Panc1 (cell line): ENCODE measurements at regions not wholly inside any gene's neighbourhood (a gene's known extent, or its start where the extent isn't known, plus 50 kb on each side); places are given as distances from the start of the nearest gene placed in this dataset.

Experiments
- ATAC-seq: fragments of 200-7000 bp; cut with Tn5 transposase; 2 replicates; pipeline ENCODE4 v1.9.1; 2020; ENCODE audit warnings: mild to moderate bottlenecking, moderate library complexity
- BruUV-seq: library from RNA; stranded (reverse); fragments of 400-500 nt; replicated peaks from 2 replicates; lab custom pipeline; 2021; lab: Mats Ljungman, UMichigan
- CTCF ChIA-PET: fragments of 300-600 bp; sonication (Branson Sonifier 250); formaldehyde crosslinking; loops from one replicate; lab custom pipeline; 2022; ENCODE audit warnings: antibody characterized with exemption; lab: Charles Lee
- POLR2A ChIA-PET: fragments of 300-600 bp; sonication (Branson Sonifier 250); formaldehyde crosslinking; loops from one replicate; lab custom pipeline; 2022; ENCODE audit warnings: antibody characterized with exemption; lab: Charles Lee
- DNase-seq: peaks from one replicate; pipeline ENCODE4 v3.0.0-alpha.2; 2010; ENCODE audit warnings: low read depth, low spot score
- H3K27ac ChIP-seq: 2 replicates; pipeline ENCODE4 v1.5.1; 2011; ENCODE audit warnings: mild to moderate bottlenecking, low read length, inconsistent platforms
- H3K27me3 ChIP-seq: fragments of 200-500 bp; sonication (Bioruptor generic); 2 replicates; pipeline ENCODE4 v1.6.0; 2014; ENCODE audit warnings: low read length, inconsistent platforms; ENCODE audit not compliant: control insufficient read depth, insufficient read depth
- H3K36me3 ChIP-seq: fragments of 200-500 bp; sonication (Bioruptor generic); 2 replicates; pipeline ENCODE4 v1.5.1; 2014; ENCODE audit warnings: inconsistent platforms, mild to moderate bottlenecking, low read length, moderate library complexity; ENCODE audit not compliant: control insufficient read depth, insufficient read depth
- H3K4me1 ChIP-seq: 2 replicates; pipeline ENCODE4 v1.5.1; 2011; ENCODE audit warnings: inconsistent platforms, mild to moderate bottlenecking, low read length, moderate library complexity; ENCODE audit not compliant: control insufficient read depth, insufficient read depth
- H3K4me3 ChIP-seq, 2 experiments: 2 replicates each; pipeline ENCODE4 v1.5.1; 2011 to 2012; ENCODE audit warnings: low read depth in 2 of 2, low read length in 2 of 2, mild to moderate bottlenecking in 2 of 2, inconsistent platforms in 1 of 2, moderate library complexity in 1 of 2
- H3K9me3 ChIP-seq: fragments of 200-500 bp; sonication (Bioruptor generic); 2 replicates; pipeline ENCODE4 v1.5.1; 2014; ENCODE audit warnings: low read depth, mild to moderate bottlenecking, inconsistent platforms, low read length, moderate library complexity; ENCODE audit not compliant: control insufficient read depth, insufficient read depth
- POLR2AphosphoS5 ChIP-seq: IDR thresholded peaks from 2 replicates; pipeline ENCODE4 v1.6.1; 2012; ENCODE audit warnings: mild to moderate bottlenecking, low read depth, low read length, moderate library complexity
- REST ChIP-seq, 2 experiments: IDR thresholded peaks; 2 replicates each; pipeline ENCODE4 v1.6.1; 2011 to 2012; ENCODE audit warnings: low read depth in 2 of 2, control low read depth in 1 of 2, low read length in 1 of 2, mild to moderate bottlenecking in 1 of 2, moderate library complexity in 1 of 2; ENCODE audit not compliant: insufficient read depth in 1 of 2
- SIN3A ChIP-seq: IDR thresholded peaks from 2 replicates; pipeline ENCODE4 v1.6.1; 2012; ENCODE audit warnings: low read depth, mild to moderate bottlenecking, low read length, moderate library complexity, borderline replicate concordance; ENCODE audit not compliant: insufficient read depth
- TCF7L2 ChIP-seq: IDR thresholded peaks from 2 replicates; pipeline ENCODE4 v1.6.1; 2011; ENCODE audit warnings: mild to moderate bottlenecking, low read depth, low read length, inconsistent platforms
- in situ Hi-C: cut with HindIII; loops from 2 replicates; pipeline ENCODE4 v1.10.0; 2016; ENCODE audit warnings: low sequenced_read_pairs, low pct_unique_long_range_greater_than_20kb
- intact Hi-C: fragments of 100-400 bp; cut with micrococcal nuclease; formaldehyde crosslinking; loops from one replicate; pipeline ENCODE4 v1.10.0; 2022; ENCODE audit not compliant: unreplicated experiment
- TF ChIP-seq, protein P1 (sequence below): fragments of 450-650 bp; IDR thresholded peaks from 2 replicates; pipeline ENCODE4 v1.5.1; 2017; ENCODE audit warnings: mild to moderate bottlenecking

GRCh38 chr7:145915679-145916078, 200.9 kb upstream of the CNTNAP2 start:
- peaks cover 8% of the 10 kb centered on the region for H3K9me3 ChIP-seq

DNA sequence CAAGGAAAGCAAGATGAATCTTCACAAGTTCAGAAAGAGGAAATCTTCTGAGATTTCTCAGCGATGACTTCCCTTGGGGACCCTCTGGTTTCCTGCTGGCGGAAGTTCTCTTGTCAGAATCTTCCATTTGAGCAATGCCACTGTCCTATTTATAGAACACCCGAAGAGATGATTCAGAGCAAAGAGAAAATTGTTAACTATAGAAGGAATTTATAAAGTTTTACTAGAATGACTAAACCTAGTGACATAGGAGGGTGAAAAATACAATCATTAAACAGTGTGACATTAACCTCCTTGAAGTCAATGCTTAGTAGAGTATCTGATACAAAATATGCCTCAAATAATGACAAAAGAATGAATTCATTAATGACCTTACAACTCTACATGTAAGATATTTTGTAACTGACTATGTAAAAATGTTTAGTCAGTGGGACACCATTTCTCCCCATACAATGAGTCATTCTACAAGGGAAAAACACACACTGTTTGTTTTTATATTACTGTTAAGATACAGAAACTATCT, 206.5 kb upstream of the CNTNAP2 start:
- CTCF ChIA-PET: no interaction called here
- no TSS peak for BruUV-seq
- in situ Hi-C loops (no loop called here), intact Hi-C loops (no loop called here)
- H3K4me1 ChIP-seq: no peaks in the 10 kb centered on the region
- H3K9me3 ChIP-seq: no peaks in the 10 kb centered on the region
- H3K27ac ChIP-seq: no peak overlapping the region
- no peaks in the 10 kb centered on the region for H3K36me3 ChIP-seq
- H3K4me3 ChIP-seq: no peak overlapping the region
- TF ChIP-seq TCF7L2 (no peak), REST (IDR thresholded peaks at IDR 0.05; ENCODE audit: insufficient read depth in 1 of 2, low read depth in 2 of 2, low read length in 1 of 2) (no peak), SIN3A (no peak), POLR2AphosphoS5 (no peak)
- TF ChIP-seq, protein P1, sequence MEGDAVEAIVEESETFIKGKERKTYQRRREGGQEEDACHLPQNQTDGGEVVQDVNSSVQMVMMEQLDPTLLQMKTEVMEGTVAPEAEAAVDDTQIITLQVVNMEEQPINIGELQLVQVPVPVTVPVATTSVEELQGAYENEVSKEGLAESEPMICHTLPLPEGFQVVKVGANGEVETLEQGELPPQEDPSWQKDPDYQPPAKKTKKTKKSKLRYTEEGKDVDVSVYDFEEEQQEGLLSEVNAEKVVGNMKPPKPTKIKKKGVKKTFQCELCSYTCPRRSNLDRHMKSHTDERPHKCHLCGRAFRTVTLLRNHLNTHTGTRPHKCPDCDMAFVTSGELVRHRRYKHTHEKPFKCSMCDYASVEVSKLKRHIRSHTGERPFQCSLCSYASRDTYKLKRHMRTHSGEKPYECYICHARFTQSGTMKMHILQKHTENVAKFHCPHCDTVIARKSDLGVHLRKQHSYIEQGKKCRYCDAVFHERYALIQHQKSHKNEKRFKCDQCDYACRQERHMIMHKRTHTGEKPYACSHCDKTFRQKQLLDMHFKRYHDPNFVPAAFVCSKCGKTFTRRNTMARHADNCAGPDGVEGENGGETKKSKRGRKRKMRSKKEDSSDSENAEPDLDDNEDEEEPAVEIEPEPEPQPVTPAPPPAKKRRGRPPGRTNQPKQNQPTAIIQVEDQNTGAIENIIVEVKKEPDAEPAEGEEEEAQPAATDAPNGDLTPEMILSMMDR: no peak
- no peak for DNase-seq
- no peaks in the 10 kb centered on the region for H3K27me3 ChIP-seq
- no peak for ATAC-seq
- POLR2A ChIA-PET: no interaction called here

More at GRCh38 chr7:145915679-145916078, 200.9 kb upstream of the CNTNAP2 start:
- Histone ChIP-seq H3K4me3 (no peak overlapping the region), H3K27ac (no peak overlapping the region), H3K36me3 (no peaks in the 10 kb centered on the region), H3K4me1 (no peaks in the 10 kb centered on the region), H3K27me3 (no peaks in the 10 kb centered on the region)
- TF ChIP-seq SIN3A (no peak), TCF7L2 (no peak), POLR2AphosphoS5 (no peak), REST (IDR thresholded peaks at IDR 0.05; ENCODE audit: insufficient read depth in 1 of 2, low read depth in 2 of 2, low read length in 1 of 2) (no peak)
- TF ChIP-seq, protein P1: no peak
- BruUV-seq: no TSS peak
- ATAC-seq: no peak
- ChIA-PET CTCF (no interaction called here), POLR2A (no interaction called here)
- in situ Hi-C loops: no loop called here
- intact Hi-C loops: no loop called here
- DNase-seq: no peak
